Urothelium cell line (cell line): ENCODE measurements at regions not wholly inside any gene's neighbourhood (a gene's known extent, or its start where the extent isn't known, plus 50 kb on each side); places are given as distances from the start of the nearest gene placed in this dataset.
A peak's percentile ranks its signal among the peaks of the same experiment; 100 is the strongest.
"Not testable (repeated sequence)": the region's sequence is repeated elsewhere in the genome, so short reads cannot be mapped to it uniquely, and the experiment has no call there.

Experiments
- DNase-seq: peaks from one replicate; pipeline ENCODE4 v3.0.0; 2011; ENCODE audit warnings: low spot score, mixed read lengths
- FAIRE-seq: peaks from 2 replicates; lab custom pipeline; 2011; peaks lifted over from hg19 to GRCh38; lab: Jason Lieb, UNC

GRCh38 chr3:182323126-182323700, 470.1 kb upstream of the ATP11B start:
- DNase-seq (no peak), FAIRE-seq (no peak)

DNA sequence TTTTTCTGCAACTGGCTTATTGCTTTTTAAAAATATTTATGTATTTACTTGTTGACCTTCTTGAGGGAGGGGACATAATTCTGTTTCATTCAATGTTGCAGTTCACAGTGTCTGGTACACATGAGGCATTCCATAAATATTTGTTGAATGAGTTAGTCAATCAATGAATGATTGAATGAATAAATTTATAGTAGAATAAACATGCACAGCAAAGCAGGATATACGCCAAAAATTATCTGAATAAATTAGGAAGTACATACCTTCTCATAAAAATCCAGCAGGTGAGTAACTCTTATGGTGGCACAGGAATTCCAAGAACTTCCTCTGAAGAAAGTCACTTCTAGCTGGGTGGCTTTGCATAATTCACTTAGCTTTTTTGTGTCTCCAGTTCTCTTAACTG, 469.4 kb upstream of the ATP11B start:
- FAIRE-seq (no peak), DNase-seq (no peak)

DNA sequence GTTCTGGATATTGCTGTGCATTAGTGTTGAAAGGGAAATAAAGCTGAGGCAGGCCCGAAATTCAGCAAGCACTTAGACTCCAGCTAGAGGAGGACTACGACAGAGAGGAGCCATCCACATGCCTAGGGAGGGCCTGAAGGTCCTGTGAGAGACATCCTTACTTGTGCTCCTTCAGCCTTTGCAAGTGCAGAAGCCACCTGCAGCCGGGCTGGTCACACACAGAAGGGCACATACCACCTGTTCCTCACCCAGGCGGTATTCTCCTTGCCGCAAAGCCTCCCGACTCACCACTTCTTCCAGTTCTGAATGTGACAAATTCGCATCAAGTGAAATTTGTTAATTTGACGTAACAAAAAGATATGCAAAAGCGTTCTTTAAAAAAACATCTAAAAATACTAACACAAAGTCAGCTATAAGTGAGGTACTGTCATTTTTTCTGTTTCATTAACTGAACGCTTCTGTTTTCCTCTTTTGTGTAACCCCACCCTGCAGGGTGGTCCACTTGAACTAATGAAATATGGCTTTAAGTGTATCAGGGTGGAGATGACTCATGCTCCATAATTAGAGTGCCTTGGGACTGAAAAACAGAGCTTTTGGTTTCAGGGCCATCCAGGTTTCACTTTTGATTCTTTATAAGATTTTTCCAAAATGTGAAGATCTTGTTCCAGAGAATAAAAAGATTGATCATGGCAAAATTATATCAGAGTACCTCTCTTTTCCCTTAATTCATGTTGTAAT, 467.9 kb upstream of the ATP11B start:
- DNase-seq: peak; percentile 43
- FAIRE-seq: no peak

DNA sequence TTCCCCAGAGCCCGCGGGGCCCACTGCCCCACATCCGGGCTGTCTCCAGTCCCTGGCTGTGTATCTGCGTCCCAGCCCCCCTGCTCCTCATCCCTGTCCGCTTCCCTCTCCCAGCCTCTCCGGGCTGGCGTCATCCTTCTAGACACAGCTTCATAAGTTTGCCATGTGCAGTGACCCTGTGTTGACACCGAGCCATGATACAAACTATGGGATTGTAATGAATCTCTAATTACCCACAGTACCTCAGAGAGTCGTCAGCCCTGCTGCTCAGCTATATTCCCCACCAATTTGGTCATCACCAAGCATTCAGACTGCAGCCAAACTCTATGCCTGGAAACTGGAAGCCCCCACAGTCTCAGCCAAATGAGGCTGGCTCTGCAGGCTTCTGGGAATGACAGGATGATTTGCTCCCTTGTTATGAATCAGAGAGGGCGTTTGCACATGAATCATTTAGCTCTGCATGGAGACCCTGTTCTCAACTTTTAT, 466.1 kb upstream of the ATP11B start:
- DNase-seq: peak; percentile 60
- no peak for FAIRE-seq

DNA sequence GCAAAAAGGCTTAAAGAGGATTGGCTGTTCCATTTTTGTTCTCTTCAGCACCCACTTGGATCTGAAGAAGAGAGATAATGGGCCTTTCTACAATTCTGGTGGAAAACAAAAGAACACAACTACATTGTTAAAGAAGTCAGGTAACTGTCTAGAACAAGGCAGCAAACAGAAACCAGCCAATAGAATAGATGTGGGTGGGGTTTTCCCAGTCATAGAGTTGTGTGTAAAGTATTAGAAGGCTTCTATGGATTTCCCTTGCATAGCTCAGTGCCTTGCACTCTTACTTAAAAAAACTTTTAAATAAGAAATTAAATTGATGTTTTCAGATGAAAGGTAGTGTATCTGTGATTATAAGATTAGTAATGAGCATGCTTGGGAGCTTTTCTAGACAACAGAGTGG, 462.7 kb upstream of the ATP11B start:
- no peak for FAIRE-seq
- no peak for DNase-seq

GRCh38 chr3:182331341-182331740, 462.0 kb upstream of the ATP11B start:
- FAIRE-seq: no peak
- DNase-seq: no peak

- DNase-seq (no peak), FAIRE-seq (no peak)
These were observed 451.1 kb upstream of the ATP11B start for GRCh38 chr3:182342252-182342651.

- not testable (repeated sequence) for FAIRE-seq
These were observed 449.3 kb upstream of the ATP11B start for GRCh38 chr3:182344026-182344425.

GRCh38 chr3:182349051-182349450, 444.3 kb upstream of the ATP11B start:
- FAIRE-seq (no peak), DNase-seq (no peak)

More at GRCh38 chr3:182344026-182344425, 449.3 kb upstream of the ATP11B start:
- not testable (repeated sequence) for DNase-seq

- FAIRE-seq (no peak), DNase-seq (no peak)
These were observed 443.3 kb upstream of the ATP11B start for GRCh38 chr3:182349951-182350517.

DNA sequence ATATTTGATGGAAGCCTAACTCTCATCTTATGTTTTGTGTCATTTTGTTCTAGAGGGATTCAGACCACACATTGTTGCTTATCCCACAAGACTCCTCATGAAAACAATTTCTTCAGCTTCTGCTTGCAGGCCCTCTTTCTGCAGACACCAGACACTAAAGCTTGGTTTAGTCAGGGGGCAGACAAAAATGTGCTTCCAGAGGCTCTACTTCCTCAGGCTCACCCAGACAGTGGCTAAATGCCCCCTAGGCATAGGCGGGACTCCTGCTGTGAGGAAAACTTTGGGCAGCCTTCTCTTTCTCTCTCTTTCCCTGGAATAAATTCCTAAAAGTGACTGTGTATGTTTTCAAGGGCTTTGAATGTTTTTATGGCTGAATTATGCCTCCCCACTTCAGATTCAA, 435.4 kb upstream of the ATP11B start:
- DNase-seq: no peak
- no peak for FAIRE-seq

DNA sequence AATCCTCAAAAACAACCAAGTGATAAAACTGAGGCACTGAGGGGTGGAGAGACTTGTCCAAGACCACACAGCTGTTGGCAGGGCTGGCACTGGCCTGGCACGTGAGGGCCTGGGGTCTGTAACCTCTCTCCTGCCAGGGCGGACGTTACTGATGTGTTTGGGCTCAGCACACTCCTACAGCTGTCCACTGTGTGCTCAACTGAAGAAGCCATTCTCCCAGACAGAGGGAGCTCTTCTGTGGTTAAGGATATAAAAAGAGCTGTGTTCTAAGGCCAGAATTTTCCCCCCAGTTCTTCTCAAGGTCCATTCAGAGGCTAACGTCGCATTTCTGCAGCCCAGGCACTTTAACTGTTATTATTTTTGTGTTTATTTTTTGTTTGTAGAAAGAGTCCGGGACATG, 429.0 kb upstream of the ATP11B start:
- peak; percentile 54 for DNase-seq
- FAIRE-seq: no peak

DNA sequence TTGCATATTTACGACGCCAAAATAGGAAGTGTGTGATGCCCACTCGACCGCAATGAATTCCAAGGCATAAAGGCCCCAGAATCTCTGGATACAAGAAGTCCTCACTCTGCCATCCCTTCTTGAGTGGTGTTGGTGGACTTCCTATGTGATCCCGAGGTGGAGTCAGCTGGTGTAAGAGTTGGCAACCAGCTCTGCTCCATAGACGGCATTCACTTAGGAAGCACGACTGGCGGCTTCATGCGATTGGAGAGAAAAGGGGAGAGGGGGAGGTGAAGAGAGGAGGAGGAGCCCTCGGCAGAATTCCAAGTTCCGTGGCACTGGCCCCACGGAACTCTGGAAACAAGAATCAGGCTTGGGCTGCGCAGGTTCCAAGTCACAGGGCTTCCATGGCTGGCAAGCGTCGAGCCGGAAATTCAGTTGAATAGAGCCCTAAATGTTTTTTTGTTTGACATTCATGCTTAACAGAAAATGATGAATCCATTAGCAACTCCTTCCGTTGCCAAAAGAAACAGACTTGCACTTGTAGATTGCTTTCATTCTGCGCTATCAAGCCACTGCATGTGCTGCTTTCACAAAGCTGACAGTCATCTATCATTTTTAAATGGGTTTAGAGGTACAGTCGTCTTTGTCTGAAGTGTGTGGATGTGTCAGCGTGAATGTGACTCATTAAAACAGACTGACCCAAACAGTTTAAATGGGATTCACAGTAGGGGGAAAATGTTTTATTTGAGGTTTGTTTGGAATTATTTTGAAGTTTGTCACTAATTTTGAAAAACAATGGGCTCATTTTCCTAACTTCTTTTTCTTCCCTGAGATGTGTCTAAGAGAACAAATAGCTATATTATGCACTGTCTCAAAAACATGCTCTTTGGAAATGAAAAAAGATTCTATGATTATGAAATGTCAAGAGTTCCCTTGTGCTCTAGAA, 428.3 kb upstream of the ATP11B start:
- no peak for FAIRE-seq
- peak; percentile 66 for DNase-seq

DNA sequence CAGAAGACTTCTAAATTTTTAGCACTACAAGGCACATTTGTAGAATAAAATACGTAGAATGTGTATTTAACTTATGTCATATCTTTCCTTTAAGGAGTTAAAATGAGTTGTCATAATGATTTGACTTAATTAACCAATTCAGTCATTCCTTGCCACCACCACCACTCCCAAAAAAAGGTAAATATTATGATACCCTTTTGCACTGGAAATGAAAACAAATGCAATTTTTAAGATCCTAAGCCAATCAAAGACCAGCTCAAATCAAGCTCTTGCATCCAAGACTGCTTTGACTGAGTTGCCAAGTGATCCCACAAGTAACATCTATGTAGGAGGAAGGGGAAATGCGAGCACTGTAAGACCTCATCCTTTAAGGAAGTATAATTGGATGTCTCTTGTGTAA, 426.6 kb upstream of the ATP11B start:
- FAIRE-seq: no peak

GRCh38 chr3:182369861-182370260, 423.4 kb upstream of the ATP11B start:
- DNase-seq (no peak), FAIRE-seq (no peak)

More for the DNA sequence above, 426.6 kb upstream of the ATP11B start:
- no peak for DNase-seq

GRCh38 chr3:182370949-182371348, 422.4 kb upstream of the ATP11B start:
- FAIRE-seq (no peak), DNase-seq (peak; percentile 27)

DNA sequence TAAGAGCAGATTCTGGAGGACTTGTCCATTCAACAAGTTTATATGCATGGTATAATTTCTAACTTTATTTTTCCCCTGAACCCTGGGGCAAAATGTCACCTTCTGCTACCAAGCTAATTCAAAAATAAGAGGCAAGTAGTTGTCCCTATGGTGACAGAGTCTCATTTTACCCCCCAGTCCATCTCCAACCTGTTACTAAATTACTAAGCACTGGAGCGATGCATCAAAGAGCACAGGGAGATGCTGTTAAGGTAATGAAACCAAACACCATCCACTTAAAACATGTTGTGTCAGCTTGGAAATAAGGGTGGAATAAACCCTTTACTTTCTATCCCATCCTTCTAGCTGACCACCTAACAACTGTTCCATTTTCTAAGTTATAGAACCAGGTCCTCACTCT, 417.4 kb upstream of the ATP11B start:
- FAIRE-seq (no peak), DNase-seq (no peak)

DNA sequence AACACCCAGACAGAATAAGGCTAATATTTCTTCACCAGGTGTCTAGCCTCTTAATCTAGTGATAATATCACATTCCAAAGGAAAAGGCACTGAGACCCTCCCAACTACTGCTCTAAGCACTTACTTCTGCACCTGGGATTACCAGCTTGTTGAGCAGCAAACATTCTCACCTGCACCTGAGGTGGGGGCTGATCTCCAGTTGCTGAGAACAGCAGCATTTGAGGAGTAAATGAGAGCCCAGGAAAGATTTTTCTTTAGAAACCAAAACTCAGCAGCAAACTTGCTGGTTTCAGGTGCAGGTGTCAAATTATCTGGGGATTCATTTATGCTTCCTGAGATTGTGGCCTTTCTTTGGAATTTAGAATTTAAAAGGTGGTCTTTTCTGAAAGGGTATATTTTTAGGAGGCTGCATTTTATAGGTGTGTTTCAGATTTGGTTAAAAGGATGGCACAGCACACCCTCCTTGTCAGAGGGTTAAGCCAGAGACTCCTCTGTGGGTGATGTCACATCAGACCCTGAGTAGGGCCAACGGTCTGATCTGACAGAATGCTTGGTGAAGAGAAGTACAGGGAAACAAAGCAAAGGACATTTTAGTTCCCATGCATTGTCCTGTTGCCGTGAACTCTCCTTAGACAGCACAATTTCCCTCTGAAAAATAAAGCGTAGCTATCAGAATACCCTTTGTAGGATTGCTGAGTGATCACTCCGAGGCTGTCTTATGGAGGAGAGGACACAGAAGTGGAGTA, 411.0 kb upstream of the ATP11B start:
- DNase-seq: no peak
- no peak for FAIRE-seq

DNA sequence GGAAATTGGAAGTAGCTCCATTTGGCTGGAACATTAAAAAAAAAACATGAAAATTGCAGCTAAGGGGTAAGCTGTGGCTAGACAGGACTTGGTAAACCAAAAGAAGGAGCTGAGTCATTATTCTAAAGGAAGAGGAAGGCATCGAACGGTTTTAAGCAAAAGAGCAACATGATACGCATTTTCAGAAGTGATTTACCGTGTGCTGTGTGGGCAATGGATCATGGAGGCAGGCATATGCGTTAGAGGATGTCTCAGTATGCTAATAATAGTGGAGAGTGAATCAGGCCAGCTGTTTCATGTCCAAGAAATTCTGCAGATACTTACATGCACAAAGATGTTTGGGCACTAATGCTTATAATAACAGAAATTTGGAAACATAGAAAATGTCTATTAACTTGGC, 409.1 kb upstream of the ATP11B start:
- no peak for FAIRE-seq
- DNase-seq: no peak

DNA sequence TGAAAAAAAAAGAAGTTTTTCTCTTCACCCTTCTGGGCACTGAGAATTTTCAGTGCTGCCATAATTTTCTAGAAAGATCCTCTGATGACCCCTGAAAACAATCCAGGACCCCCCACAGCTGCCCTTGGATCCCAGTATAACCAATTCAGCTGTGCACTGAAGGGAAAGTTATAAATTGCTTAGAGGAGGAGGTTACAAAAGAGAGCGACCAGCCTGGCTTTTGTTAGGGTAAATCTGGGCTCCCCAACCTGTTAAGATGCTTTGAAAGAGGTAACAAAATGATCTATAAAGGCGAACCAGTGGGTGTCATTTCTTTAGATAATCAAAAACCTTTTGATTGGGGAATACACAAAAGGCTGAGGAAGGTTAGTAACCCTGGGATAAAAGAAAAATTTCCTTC, 407.9 kb upstream of the ATP11B start:
- DNase-seq (no peak), FAIRE-seq (no peak)
